ENCODE measurements at regions not wholly inside any gene's neighbourhood (a gene's known extent, or its start where the extent isn't known, plus 50 kb on each side); places are given as distances from the start of the nearest gene placed in this dataset.
"Not testable (repeated sequence)": the region's sequence is repeated elsewhere in the genome, so short reads cannot be mapped to it uniquely, and the experiment has no call there.

- no peak for DNase-seq
These were observed 251.2 kb upstream of the ID2 start for GRCh38 chr2:8430628-8431027.

GRCh38 chr2:8431446-8432125 is 250.3 kb upstream of the ID2 start:
- no peak for DNase-seq

- DNase-seq, result no peak
These were observed 249.0 kb upstream of the ID2 start for GRCh38 chr2:8432706-8433336.

GRCh38 chr2:8433390-8433789 is 248.5 kb upstream of the ID2 start:
- DNase-seq, result no peak

GRCh38 chr2:8435608-8436007 is 246.2 kb upstream of the ID2 start:
- no peak for DNase-seq

GRCh38 chr2:8436585-8436984 is 245.3 kb upstream of the ID2 start:
- DNase-seq, result no peak

- no peak for DNase-seq
These were observed 244.5 kb upstream of the ID2 start for GRCh38 chr2:8437228-8437948.

- DNase-seq, result no peak
These were observed 243.9 kb upstream of the ID2 start for GRCh38 chr2:8437949-8438400.

- DNase-seq, result peak; percentile 31
These were observed 243.4 kb upstream of the ID2 start for GRCh38 chr2:8438476-8438875.

GRCh38 chr2:8438996-8439395 is 242.9 kb upstream of the ID2 start:
- DNase-seq, result no peak

- DNase-seq, result no peak
These were observed 241.7 kb upstream of the ID2 start for GRCh38 chr2:8440029-8440778.

- no peak for DNase-seq
These were observed 240.5 kb upstream of the ID2 start for GRCh38 chr2:8441371-8441770.

GRCh38 chr2:8441986-8442385 is 239.9 kb upstream of the ID2 start:
- peak; percentile 46 for DNase-seq

GRCh38 chr2:8442833-8443486 is 238.9 kb upstream of the ID2 start:
- DNase-seq, result no peak

GRCh38 chr2:8445580-8445979 is 236.3 kb upstream of the ID2 start:
- no peak for DNase-seq

- not testable (repeated sequence) for DNase-seq
These were observed 235.1 kb upstream of the ID2 start for GRCh38 chr2:8446751-8447150.

- no peak for DNase-seq
These were observed 234.1 kb upstream of the ID2 start for GRCh38 chr2:8447610-8448221.

- no peak for DNase-seq
These were observed 232.9 kb upstream of the ID2 start for GRCh38 chr2:8448824-8449556.

GRCh38 chr2:8451273-8451672 is 230.6 kb upstream of the ID2 start:
- DNase-seq, result no peak

- DNase-seq, result no peak
These were observed 229.6 kb upstream of the ID2 start for GRCh38 chr2:8452296-8452695.
